ENCODE measurements at regions not wholly inside any gene's neighbourhood (a gene's known extent, or its start where the extent isn't known, plus 50 kb on each side); places are given as distances from the start of the nearest gene placed in this dataset.
A peak's percentile ranks its signal among the peaks of the same experiment; 100 is the strongest.

- Histone ChIP-seq H3K4me1 (ENCODE audit: insufficient read depth, low read length) (peaks cover 6% of the 10 kb centered on the region), H3K9ac (ENCODE audit: low read length) (no peak overlapping the region), H3K27me3 (ENCODE audit: control insufficient read depth in 1 of 2, insufficient read depth in 2 of 2, low read length in 2 of 2) (no peaks in the 10 kb centered on the region), H3K27ac (ENCODE audit: low read depth, low read length) (no peak overlapping the region), H3K36me3 (ENCODE audit: insufficient read depth, low read length) (no peaks in the 10 kb centered on the region), H3K9me3 (ENCODE audit: low read length) (no peaks in the 10 kb centered on the region), H3K4me3 (ENCODE audit: low read depth in 1 of 2, low read length in 2 of 2) (no peak overlapping the region)
Measured at GRCh38 chr17:12538003-12538402, 127.7 kb upstream of the MYOCD start.

DNA sequence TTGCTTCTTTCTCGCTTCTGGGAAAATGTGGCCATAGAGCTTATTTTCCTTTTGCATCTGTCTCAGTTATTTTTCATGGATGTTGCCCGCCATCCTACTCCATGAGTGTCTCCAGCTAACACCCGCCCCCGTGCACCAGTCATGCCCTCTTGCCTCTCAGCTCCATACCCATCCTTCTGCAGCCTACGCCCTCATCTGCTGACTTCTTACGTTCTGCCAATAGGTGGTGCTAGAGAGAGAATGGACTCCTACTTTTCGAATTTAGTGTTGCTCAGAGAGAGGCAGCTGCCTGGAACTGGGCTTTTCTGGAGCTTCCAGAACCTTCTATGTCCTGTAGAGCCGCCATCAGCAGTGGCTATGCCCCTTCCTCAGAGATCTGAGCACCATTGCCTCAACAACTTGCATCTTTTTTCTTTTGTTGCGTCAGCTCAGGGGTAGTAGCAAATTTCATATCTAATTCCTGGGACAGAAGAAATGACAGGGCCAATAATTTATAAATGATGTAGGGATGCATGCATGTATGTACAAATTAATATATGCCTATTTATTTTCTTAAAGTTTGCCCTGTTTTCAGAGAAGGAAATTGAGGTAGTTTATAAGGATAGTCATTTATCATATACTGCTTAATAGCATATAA, 119.7 kb upstream of the MYOCD start:
- Histone ChIP-seq H3K9ac (ENCODE audit: low read length) (no peak overlapping the region), H3K27me3 (ENCODE audit: control insufficient read depth in 1 of 2, insufficient read depth in 2 of 2, low read length in 2 of 2) (no peaks in the 10 kb centered on the region), H3K9me3 (ENCODE audit: low read length) (no peaks in the 10 kb centered on the region), H3K4me1 (ENCODE audit: insufficient read depth, low read length) (peaks cover 17% of the 10 kb centered on the region), H3K4me3 (ENCODE audit: low read depth in 1 of 2, low read length in 2 of 2) (no peak overlapping the region), H3K36me3 (ENCODE audit: insufficient read depth, low read length) (no peaks in the 10 kb centered on the region), H3K27ac (ENCODE audit: low read depth, low read length) (no peak overlapping the region)

- H3K4me1 ChIP-seq (ENCODE audit: insufficient read depth, low read length) = peaks cover 17% of the 10 kb centered on the region
- no peaks in the 10 kb centered on the region for H3K27me3 ChIP-seq (ENCODE audit: control insufficient read depth in 1 of 2, insufficient read depth in 2 of 2, low read length in 2 of 2)
- H3K9me3 ChIP-seq (ENCODE audit: low read length) = no peaks in the 10 kb centered on the region
- no peaks in the 10 kb centered on the region for H3K36me3 ChIP-seq (ENCODE audit: insufficient read depth, low read length)
- no peak overlapping the region for H3K27ac ChIP-seq (ENCODE audit: low read depth, low read length)
- H3K4me3 ChIP-seq (ENCODE audit: low read depth in 1 of 2, low read length in 2 of 2) = no peak overlapping the region
- no peak overlapping the region for H3K9ac ChIP-seq (ENCODE audit: low read length)
Measured at GRCh38 chr17:12546983-12547382, 118.7 kb upstream of the MYOCD start.

GRCh38 chr17:12547831-12548230, 117.9 kb upstream of the MYOCD start:
- H3K27ac ChIP-seq (ENCODE audit: low read depth, low read length) = peak overlapping the region; percentile 10
- peaks cover 17% of the 10 kb centered on the region for H3K4me1 ChIP-seq (ENCODE audit: insufficient read depth, low read length)
- H3K27me3 ChIP-seq (ENCODE audit: control insufficient read depth in 1 of 2, insufficient read depth in 2 of 2, low read length in 2 of 2) = no peaks in the 10 kb centered on the region
- no peak overlapping the region for H3K9ac ChIP-seq (ENCODE audit: low read length)
- no peak overlapping the region for H3K4me3 ChIP-seq (ENCODE audit: low read depth in 1 of 2, low read length in 2 of 2)
- H3K36me3 ChIP-seq (ENCODE audit: insufficient read depth, low read length) = no peaks in the 10 kb centered on the region
- H3K9me3 ChIP-seq (ENCODE audit: low read length) = no peaks in the 10 kb centered on the region

GRCh38 chr17:12548558-12548957, 117.1 kb upstream of the MYOCD start:
- Histone ChIP-seq H3K4me1 (ENCODE audit: insufficient read depth, low read length) (peaks cover 17% of the 10 kb centered on the region), H3K27ac (ENCODE audit: low read depth, low read length) (peak overlapping the region; percentile 88), H3K9me3 (ENCODE audit: low read length) (no peaks in the 10 kb centered on the region), H3K36me3 (ENCODE audit: insufficient read depth, low read length) (no peaks in the 10 kb centered on the region), H3K27me3 (ENCODE audit: control insufficient read depth in 1 of 2, insufficient read depth in 2 of 2, low read length in 2 of 2) (no peaks in the 10 kb centered on the region), H3K9ac (ENCODE audit: low read length) (no peak overlapping the region), H3K4me3 (ENCODE audit: low read depth in 1 of 2, low read length in 2 of 2) (no peak overlapping the region)

- Histone ChIP-seq H3K4me1 (ENCODE audit: insufficient read depth, low read length) (peaks cover 17% of the 10 kb centered on the region), H3K4me3 (ENCODE audit: low read depth in 1 of 2, low read length in 2 of 2) (no peak overlapping the region), H3K36me3 (ENCODE audit: insufficient read depth, low read length) (no peaks in the 10 kb centered on the region), H3K27ac (ENCODE audit: low read depth, low read length) (peak overlapping the region; percentile 88), H3K9ac (ENCODE audit: low read length) (no peak overlapping the region), H3K9me3 (ENCODE audit: low read length) (no peaks in the 10 kb centered on the region), H3K27me3 (ENCODE audit: control insufficient read depth in 1 of 2, insufficient read depth in 2 of 2, low read length in 2 of 2) (no peaks in the 10 kb centered on the region)
Measured at GRCh38 chr17:12549499-12550041, 116.1 kb upstream of the MYOCD start.

GRCh38 chr17:12553625-12554024, 112.1 kb upstream of the MYOCD start:
- no peak overlapping the region for H3K4me3 ChIP-seq (ENCODE audit: low read depth in 1 of 2, low read length in 2 of 2)
- H3K9me3 ChIP-seq (ENCODE audit: low read length) = no peaks in the 10 kb centered on the region
- no peaks in the 10 kb centered on the region for H3K36me3 ChIP-seq (ENCODE audit: insufficient read depth, low read length)
- H3K27ac ChIP-seq (ENCODE audit: low read depth, low read length) = no peak overlapping the region
- peaks cover 2% of the 10 kb centered on the region for H3K4me1 ChIP-seq (ENCODE audit: insufficient read depth, low read length)
- H3K27me3 ChIP-seq (ENCODE audit: control insufficient read depth in 1 of 2, insufficient read depth in 2 of 2, low read length in 2 of 2) = no peaks in the 10 kb centered on the region
- H3K9ac ChIP-seq (ENCODE audit: low read length) = no peak overlapping the region

DNA sequence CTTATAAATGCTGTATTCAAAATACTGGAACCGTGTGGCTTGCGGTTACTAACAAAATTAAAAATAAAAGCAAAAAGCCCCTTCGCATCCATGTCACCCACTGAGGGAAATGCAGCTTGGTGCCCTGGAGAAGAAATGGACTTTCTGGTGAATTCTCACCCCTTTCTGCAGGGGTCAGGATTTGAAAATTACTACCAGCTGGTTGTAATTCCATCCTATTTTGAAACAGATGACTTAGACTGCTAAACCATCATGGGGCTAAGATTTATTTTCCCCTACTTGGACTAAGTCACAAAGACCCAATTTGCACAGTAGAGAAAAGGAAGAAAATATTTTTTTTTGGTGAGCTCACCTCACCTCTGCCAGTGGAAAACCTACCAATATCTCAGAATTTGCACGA, 111.4 kb upstream of the MYOCD start:
- H3K4me1 ChIP-seq (ENCODE audit: insufficient read depth, low read length) = no peaks in the 10 kb centered on the region
- no peaks in the 10 kb centered on the region for H3K9me3 ChIP-seq (ENCODE audit: low read length)
- no peak overlapping the region for H3K4me3 ChIP-seq (ENCODE audit: low read depth in 1 of 2, low read length in 2 of 2)
- no peaks in the 10 kb centered on the region for H3K36me3 ChIP-seq (ENCODE audit: insufficient read depth, low read length)
- H3K27me3 ChIP-seq (ENCODE audit: control insufficient read depth in 1 of 2, insufficient read depth in 2 of 2, low read length in 2 of 2) = no peaks in the 10 kb centered on the region
- H3K9ac ChIP-seq (ENCODE audit: low read length) = no peak overlapping the region
- H3K27ac ChIP-seq (ENCODE audit: low read depth, low read length) = no peak overlapping the region

GRCh38 chr17:12566291-12566690, 99.4 kb upstream of the MYOCD start:
- no peak overlapping the region for H3K27ac ChIP-seq (ENCODE audit: low read depth, low read length)
- no peak overlapping the region for H3K4me3 ChIP-seq (ENCODE audit: low read depth in 1 of 2, low read length in 2 of 2)
- peaks cover 11% of the 10 kb centered on the region for H3K4me1 ChIP-seq (ENCODE audit: insufficient read depth, low read length)
- H3K27me3 ChIP-seq (ENCODE audit: control insufficient read depth in 1 of 2, insufficient read depth in 2 of 2, low read length in 2 of 2) = no peaks in the 10 kb centered on the region
- H3K9me3 ChIP-seq (ENCODE audit: low read length) = no peaks in the 10 kb centered on the region
- no peaks in the 10 kb centered on the region for H3K36me3 ChIP-seq (ENCODE audit: insufficient read depth, low read length)
- H3K9ac ChIP-seq (ENCODE audit: low read length) = no peak overlapping the region

- Histone ChIP-seq H3K4me1 (ENCODE audit: insufficient read depth, low read length) (peaks cover 11% of the 10 kb centered on the region), H3K27me3 (ENCODE audit: control insufficient read depth in 1 of 2, insufficient read depth in 2 of 2, low read length in 2 of 2) (no peaks in the 10 kb centered on the region), H3K9me3 (ENCODE audit: low read length) (no peaks in the 10 kb centered on the region), H3K9ac (ENCODE audit: low read length) (no peak overlapping the region), H3K27ac (ENCODE audit: low read depth, low read length) (no peak overlapping the region), H3K36me3 (ENCODE audit: insufficient read depth, low read length) (no peaks in the 10 kb centered on the region), H3K4me3 (ENCODE audit: low read depth in 1 of 2, low read length in 2 of 2) (no peak overlapping the region)
Measured at GRCh38 chr17:12567077-12568053, 98.3 kb upstream of the MYOCD start.

- Histone ChIP-seq H3K27ac (ENCODE audit: low read depth, low read length) (no peak overlapping the region), H3K4me1 (ENCODE audit: insufficient read depth, low read length) (peaks cover 11% of the 10 kb centered on the region), H3K9me3 (ENCODE audit: low read length) (no peaks in the 10 kb centered on the region), H3K4me3 (ENCODE audit: low read depth in 1 of 2, low read length in 2 of 2) (no peak overlapping the region), H3K27me3 (ENCODE audit: control insufficient read depth in 1 of 2, insufficient read depth in 2 of 2, low read length in 2 of 2) (no peaks in the 10 kb centered on the region), H3K36me3 (ENCODE audit: insufficient read depth, low read length) (no peaks in the 10 kb centered on the region), H3K9ac (ENCODE audit: low read length) (no peak overlapping the region)
Measured at GRCh38 chr17:12568358-12569251, 97.1 kb upstream of the MYOCD start.

Measured in muscle layer of colon (tissue), 2 donors.